ENCODE measurements at regions not wholly inside any gene's neighbourhood (a gene's known extent, or its start where the extent isn't known, plus 50 kb on each side); places are given as distances from the start of the nearest gene placed in this dataset.

DNA sequence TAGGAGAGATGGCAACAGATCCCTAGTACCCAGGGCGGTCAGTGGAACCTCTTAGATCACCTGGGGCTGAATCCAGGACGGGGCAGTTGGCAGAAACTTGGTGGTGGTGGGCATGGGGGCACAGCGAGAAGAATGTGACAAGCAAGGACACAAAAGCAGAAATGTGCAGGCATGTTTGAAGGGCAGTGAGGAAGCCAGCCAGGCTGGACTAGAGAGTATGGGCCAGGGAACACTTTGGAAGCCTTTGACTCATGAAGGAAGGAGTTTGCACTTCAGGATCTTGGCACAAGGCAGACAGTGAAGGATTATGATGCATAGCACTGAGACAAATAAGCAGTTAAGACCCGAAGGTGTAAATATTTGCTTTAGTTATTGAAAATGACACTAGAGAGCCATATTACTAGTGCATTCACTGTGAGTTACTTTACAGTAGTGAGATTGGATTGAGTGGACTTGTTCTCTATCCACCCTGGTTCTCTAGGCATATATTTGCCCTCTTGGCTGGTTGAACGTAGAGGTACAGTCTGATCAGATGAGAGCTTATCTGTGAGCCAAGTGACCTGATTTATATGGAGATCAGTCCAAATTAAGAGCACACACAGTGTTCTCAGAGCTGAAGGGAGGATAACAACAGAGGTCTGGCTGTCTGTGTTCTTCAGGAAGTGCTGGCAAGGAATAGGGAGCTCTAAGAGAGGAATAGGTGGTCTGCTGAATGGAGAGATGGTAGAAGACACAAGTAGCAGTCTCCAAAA, 210.4 kb downstream of the SNX19 start:
- Histone ChIP-seq H3K27me3 (no peaks in the 10 kb centered on the region), H3K36me3 (ENCODE audit: low read depth, missing control alignments) (no peaks in the 10 kb centered on the region), H3K27ac (no peak overlapping the region), H3K4me3 (no peak overlapping the region), H3K4me1 (no peaks in the 10 kb centered on the region), H3K9me3 (no peaks in the 10 kb centered on the region)
- 70 to 71% methylated on average over 5 of the region's 5 CpGs for WGBS, 2 donors
- intact Hi-C loops (cut with DNase I; ENCODE audit: low total_unique reads), result no loop called here
- no peak for DNase-seq
- TF ChIP-seq, protein P1, sequence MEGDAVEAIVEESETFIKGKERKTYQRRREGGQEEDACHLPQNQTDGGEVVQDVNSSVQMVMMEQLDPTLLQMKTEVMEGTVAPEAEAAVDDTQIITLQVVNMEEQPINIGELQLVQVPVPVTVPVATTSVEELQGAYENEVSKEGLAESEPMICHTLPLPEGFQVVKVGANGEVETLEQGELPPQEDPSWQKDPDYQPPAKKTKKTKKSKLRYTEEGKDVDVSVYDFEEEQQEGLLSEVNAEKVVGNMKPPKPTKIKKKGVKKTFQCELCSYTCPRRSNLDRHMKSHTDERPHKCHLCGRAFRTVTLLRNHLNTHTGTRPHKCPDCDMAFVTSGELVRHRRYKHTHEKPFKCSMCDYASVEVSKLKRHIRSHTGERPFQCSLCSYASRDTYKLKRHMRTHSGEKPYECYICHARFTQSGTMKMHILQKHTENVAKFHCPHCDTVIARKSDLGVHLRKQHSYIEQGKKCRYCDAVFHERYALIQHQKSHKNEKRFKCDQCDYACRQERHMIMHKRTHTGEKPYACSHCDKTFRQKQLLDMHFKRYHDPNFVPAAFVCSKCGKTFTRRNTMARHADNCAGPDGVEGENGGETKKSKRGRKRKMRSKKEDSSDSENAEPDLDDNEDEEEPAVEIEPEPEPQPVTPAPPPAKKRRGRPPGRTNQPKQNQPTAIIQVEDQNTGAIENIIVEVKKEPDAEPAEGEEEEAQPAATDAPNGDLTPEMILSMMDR (IDR thresholded peaks at IDR 0.05), result no peak
- TF ChIP-seq POLR2A (IDR thresholded peaks at IDR 0.05), result no peak

DNA sequence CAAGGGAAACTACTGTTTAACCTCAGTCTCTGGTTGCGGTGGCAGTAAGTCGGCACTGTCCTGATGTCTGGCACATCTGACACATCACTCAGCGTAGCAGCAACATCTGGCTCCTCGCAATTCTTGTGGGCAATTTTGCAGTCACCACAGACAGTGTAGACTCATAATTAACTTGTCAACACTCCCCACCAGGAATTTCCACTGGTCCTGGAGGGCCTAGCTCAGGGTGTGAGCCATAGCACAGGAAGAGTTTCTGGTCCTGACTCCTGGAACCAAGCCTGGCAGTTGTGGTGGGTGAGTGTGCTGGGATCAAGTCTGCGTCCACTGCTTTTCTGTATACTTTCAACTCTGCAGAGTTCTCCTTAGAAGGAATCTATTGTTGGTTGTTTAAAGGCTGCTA, 209.7 kb downstream of the SNX19 start:
- no peak for TF ChIP-seq POLR2A (IDR thresholded peaks at IDR 0.05)
- TF ChIP-seq, protein P1 (IDR thresholded peaks at IDR 0.05), result no peak
- Histone ChIP-seq H3K4me1 (no peaks in the 10 kb centered on the region), H3K27me3 (no peaks in the 10 kb centered on the region), H3K27ac (no peak overlapping the region), H3K9me3 (no peaks in the 10 kb centered on the region), H3K4me3 (no peak overlapping the region), H3K36me3 (ENCODE audit: low read depth, missing control alignments) (no peaks in the 10 kb centered on the region)
- no peak for DNase-seq
- WGBS, 2 donors, result 91 to 98% methylated on average over 5 of the region's 5 CpGs
- intact Hi-C loops (cut with DNase I; ENCODE audit: low total_unique reads), result no loop called here

DNA sequence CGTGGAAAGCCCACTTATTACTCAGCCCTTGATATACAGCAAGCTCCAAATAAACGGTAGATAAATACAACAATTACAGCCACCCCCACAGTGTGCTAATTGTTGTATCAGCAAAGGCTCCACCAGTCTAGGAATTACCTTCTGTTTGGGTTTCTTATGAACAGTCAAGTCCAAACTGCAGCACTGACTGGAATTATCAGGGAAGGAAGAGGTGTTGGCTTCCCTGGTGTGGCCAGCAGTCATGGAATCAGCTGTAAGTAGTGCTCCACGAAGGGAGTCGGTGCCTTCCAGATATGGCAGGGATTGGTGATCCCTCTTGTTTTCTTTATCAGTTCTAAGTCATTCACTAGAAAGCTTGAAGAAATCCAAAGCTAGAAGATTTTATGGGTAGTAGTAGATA, 209.1 kb downstream of the SNX19 start:
- Histone ChIP-seq H3K4me1 (no peaks in the 10 kb centered on the region), H3K9me3 (no peaks in the 10 kb centered on the region), H3K4me3 (no peak overlapping the region), H3K36me3 (ENCODE audit: low read depth, missing control alignments) (no peaks in the 10 kb centered on the region), H3K27ac (no peak overlapping the region), H3K27me3 (no peaks in the 10 kb centered on the region)
- WGBS, 2 donors, result 82 to 89% methylated on average over 4 of the region's 4 CpGs
- no peak for DNase-seq
- no peak for TF ChIP-seq POLR2A (IDR thresholded peaks at IDR 0.05)
- TF ChIP-seq, protein P1 (IDR thresholded peaks at IDR 0.05), result no peak
- intact Hi-C loops (cut with DNase I; ENCODE audit: low total_unique reads), result no loop called here

DNA sequence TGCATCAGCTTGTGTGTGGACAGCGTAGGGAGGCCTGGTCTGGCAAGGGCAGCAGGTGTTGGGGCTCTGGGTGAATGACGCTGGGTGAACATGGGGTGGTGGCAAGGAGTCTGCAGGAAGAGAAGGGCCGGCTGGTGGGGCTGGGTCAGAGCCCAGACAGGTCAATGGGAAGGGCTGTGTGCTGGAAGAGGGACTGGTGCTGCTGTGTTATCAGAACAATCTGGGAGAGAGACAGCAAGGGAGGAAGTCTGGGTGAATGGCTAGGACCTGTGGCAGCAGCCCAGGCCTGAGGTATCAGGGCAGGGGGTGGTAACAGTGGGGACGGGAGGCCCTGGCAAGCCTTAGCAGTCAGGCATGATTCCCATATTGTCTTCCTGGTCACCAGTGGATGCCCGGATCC, 206.7 kb downstream of the SNX19 start:
- no peak overlapping the region for H3K4me3 ChIP-seq
- no peak for DNase-seq
- no peak for TF ChIP-seq POLR2A (IDR thresholded peaks at IDR 0.05)
- TF ChIP-seq, protein P1 (IDR thresholded peaks at IDR 0.05), result no peak
- H3K27ac ChIP-seq, result no peak overlapping the region
- no peaks in the 10 kb centered on the region for H3K27me3 ChIP-seq
- intact Hi-C loops (cut with DNase I; ENCODE audit: low total_unique reads), result no loop called here
- no peaks in the 10 kb centered on the region for H3K36me3 ChIP-seq (ENCODE audit: low read depth, missing control alignments)
- no peaks in the 10 kb centered on the region for H3K4me1 ChIP-seq
- H3K9me3 ChIP-seq, result no peaks in the 10 kb centered on the region
- WGBS, 2 donors, result 84 to 91% methylated on average over 5 of the region's 5 CpGs

DNA sequence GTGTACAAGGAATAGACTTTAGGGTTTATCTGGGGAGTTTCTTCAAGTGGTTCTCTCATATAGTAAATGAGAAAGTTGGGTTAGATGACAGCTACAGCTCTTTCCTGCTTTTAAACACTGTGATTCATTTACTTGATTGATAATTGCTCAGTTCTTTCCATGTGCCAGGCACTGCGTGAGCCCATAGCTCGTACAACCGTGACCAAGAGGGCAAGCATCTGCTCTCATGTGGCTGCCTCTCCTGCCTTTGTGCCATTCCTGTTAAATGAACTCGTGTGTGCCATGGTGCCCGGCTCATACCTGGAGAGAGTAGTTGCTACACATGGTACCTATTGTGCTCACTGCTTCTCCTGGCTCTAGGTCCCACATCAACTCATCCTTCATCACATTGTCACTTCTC, 206.3 kb downstream of the SNX19 start:
- H3K27me3 ChIP-seq, result no peaks in the 10 kb centered on the region
- DNase-seq, result no peak
- intact Hi-C loops (cut with DNase I; ENCODE audit: low total_unique reads), result no loop called here
- no peaks in the 10 kb centered on the region for H3K9me3 ChIP-seq
- no peak overlapping the region for H3K27ac ChIP-seq
- no peak overlapping the region for H3K4me3 ChIP-seq
- H3K36me3 ChIP-seq (ENCODE audit: low read depth, missing control alignments), result no peaks in the 10 kb centered on the region
- no peak for TF ChIP-seq POLR2A (IDR thresholded peaks at IDR 0.05)
- TF ChIP-seq, protein P1 (IDR thresholded peaks at IDR 0.05), result no peak
- 74 to 84% methylated on average over 5 of the region's 5 CpGs for WGBS, 2 donors
- H3K4me1 ChIP-seq, result no peaks in the 10 kb centered on the region
